K562 (cell line): ENCODE measurements at regions not wholly inside any gene's neighbourhood (a gene's known extent, or its start where the extent isn't known, plus 50 kb on each side); places are given as distances from the start of the nearest gene placed in this dataset.

Experiments
- ATAC-seq: fragments of 200-7000 bp; cut with Tn5 transposase; 3 replicates; pipeline ENCODE4 v1.9.1; 2020; ENCODE audit warnings: moderate library complexity
- BruUV-seq: library from RNA; stranded (reverse); fragments of 400-500 nt; replicated peaks from 2 replicates; lab custom pipeline; 2021; lab: Mats Ljungman, UMichigan
- CTCF ChIA-PET: fragments of 300-600 bp; formaldehyde crosslinking; extraction: SDS; loops from one replicate; lab custom pipeline; 2021; ENCODE audit warnings: low intra/inter-chr PET ratio; lab: Yijun Ruan, JAX
- POLR2A ChIA-PET: fragments of 300-600, 350-650 bp; sonication (Branson Sonifier 250); formaldehyde crosslinking; extraction: SDS; loops from one replicate; lab custom pipeline; 2021; ENCODE audit warnings: antibody characterized with exemption, inconsistent platforms; lab: Yijun Ruan, JAX
- DNase-seq, 4 experiments: peaks; one replicate each; pipeline versions ENCODE4 v3.0.0 to v3.0.0-alpha.2; 2011 to 2018; ENCODE audit warnings: low spot score in 3 of 4, mixed read lengths in 3 of 4; ENCODE audit errors: extremely low read depth in 1 of 4
- FAIRE-seq: peaks from 2 replicates; lab custom pipeline; 2011; peaks lifted over from hg19 to GRCh38; lab: Jason Lieb, UNC
- H2AFZ ChIP-seq: 2 replicates; pipeline ENCODE4 v1.6.0; 2011; ENCODE audit warnings: low read depth, low read length, control low read depth, inconsistent platforms
- H3K27ac ChIP-seq: fragments of 200-600 bp; 3 replicates; pipeline ENCODE4 v1.8.0; 2011; ENCODE audit warnings: low read depth, mild to moderate bottlenecking, control low read depth, inconsistent platforms, low read length, moderate library complexity, mixed read lengths; ENCODE audit errors: extremely low read depth
- H3K27me3 ChIP-seq, 2 experiments: fragments of 300-600 bp in 1 of 2; 2 replicates in 1 of 2; 3 replicates in 1 of 2; pipeline versions ENCODE4 v1.6.0 to v1.8.0; 2011; ENCODE audit warnings: inconsistent platforms in 2 of 2, low read length in 2 of 2, mild to moderate bottlenecking in 1 of 2, mixed read lengths in 1 of 2, moderate library complexity in 1 of 2; ENCODE audit not compliant: control insufficient read depth in 2 of 2, insufficient read depth in 2 of 2
- H3K36me3 ChIP-seq: fragments of 300-600 bp; 3 replicates; pipeline ENCODE4 v1.8.0; 2011; ENCODE audit warnings: mild to moderate bottlenecking, low read length, inconsistent platforms; ENCODE audit not compliant: control insufficient read depth, insufficient read depth
- H3K4me1 ChIP-seq, 2 experiments: fragments of 200-600 bp in 1 of 2; replicated peaks in 1 of 2; 2 replicates in 1 of 2; 3 replicates in 1 of 2; pipeline versions ENCODE4 v1.5.1 to v1.8.0; 2011; ENCODE audit warnings: inconsistent platforms in 2 of 2, low read length in 2 of 2, mild to moderate bottlenecking in 1 of 2, mixed read lengths in 1 of 2, moderate library complexity in 1 of 2; ENCODE audit not compliant: control insufficient read depth in 2 of 2, insufficient read depth in 2 of 2
- H3K4me2 ChIP-seq: 2 replicates; pipeline ENCODE4 v1.6.1; 2011; ENCODE audit warnings: low read length, control low read depth, inconsistent platforms, mixed read lengths; ENCODE audit not compliant: insufficient read depth
- H3K4me3 ChIP-seq: fragments of 200-600 bp; sonication (generic), shearing (Covaris generic); 2 replicates; pipeline ENCODE4 v1.5.1; 2016; ENCODE audit warnings: control low read depth, inconsistent platforms
- H3K79me2 ChIP-seq: fragments of 200-600 bp; 3 replicates; pipeline ENCODE4 v1.8.0; 2011; ENCODE audit warnings: low read length, inconsistent platforms; ENCODE audit not compliant: control insufficient read depth, insufficient read depth
- H3K9ac ChIP-seq, 2 experiments: 2 replicates each; pipeline versions ENCODE4 v1.6.0 to v1.6.1; 2011; ENCODE audit warnings: low read depth in 2 of 2, low read length in 2 of 2, control low read depth in 1 of 2, inconsistent platforms in 1 of 2, mild to moderate bottlenecking in 1 of 2, mixed read lengths in 1 of 2; ENCODE audit not compliant: insufficient read depth in 1 of 2
- H3K9me1 ChIP-seq: one replicate; pipeline ENCODE4 v1.6.0; 2011; ENCODE audit warnings: inconsistent platforms, mild to moderate bottlenecking, low read length, moderate library complexity; ENCODE audit not compliant: control insufficient read depth, insufficient read depth
- H3K9me3 ChIP-seq: replicated peaks from 2 replicates; pipeline ENCODE4 v1.5.1; 2011; ENCODE audit warnings: low read depth, low read length, inconsistent platforms; ENCODE audit not compliant: control insufficient read depth, insufficient read depth
- H4K20me1 ChIP-seq: replicated peaks from 2 replicates; pipeline ENCODE4 v1.6.1; 2011; ENCODE audit warnings: low read length, inconsistent platforms, mixed read lengths; ENCODE audit not compliant: control insufficient read depth, insufficient read depth
- ATF6 ChIP-seq: sonication (generic); formaldehyde crosslinking; IDR thresholded peaks from 2 replicates; pipeline ENCODE4 v1.4.0; 2020; ENCODE audit warnings: mild to moderate bottlenecking, missing genetic modification reagents
- BRF2 ChIP-seq: IDR thresholded peaks from 3 replicates; pipeline ENCODE4 v1.6.1; 2011; ENCODE audit warnings: borderline replicate concordance, mild to moderate bottlenecking; ENCODE audit not compliant: insufficient read length, insufficient read depth
- CBX5 ChIP-seq: IDR thresholded peaks from 2 replicates; pipeline ENCODE4 v1.6.1; 2014; ENCODE audit warnings: low read depth, borderline replicate concordance
- E2F3 ChIP-seq: fragments of 250-450 bp; sonication (Bioruptor Pico); IDR thresholded peaks from 2 replicates; pipeline ENCODE4 v1.4.0; 2020; ENCODE audit warnings: mild to moderate bottlenecking
- HNRNPL ChIP-seq: fragments of 200-400 bp; formaldehyde crosslinking; IDR thresholded peaks from 2 replicates; pipeline ENCODE4 v1.6.1; 2017; ENCODE audit warnings: low read depth, mild to moderate bottlenecking, low read length
- KLF10 ChIP-seq: fragments of 250-450 bp; sonication (Bioruptor Pico); IDR thresholded peaks from 2 replicates; pipeline ENCODE4 v1.6.1; 2021; ENCODE audit warnings: matching md5 sums
- MBD1 ChIP-seq: fragments of 250-450 bp; sonication (Bioruptor Pico); IDR thresholded peaks from 2 replicates; pipeline ENCODE4 v1.8.0; 2022; ENCODE audit warnings: inconsistent platforms
- MCM7 ChIP-seq, 2 experiments: fragments of 450-650 bp; IDR thresholded peaks; 2 replicates each; pipeline ENCODE4 v1.6.1; 2016 to 2018
- NEUROD1 ChIP-seq: fragments of 150-350 bp; IDR thresholded peaks from 2 replicates; pipeline ENCODE4 v1.6.1; 2014; ENCODE audit warnings: borderline replicate concordance, low read length, low read depth; ENCODE audit not compliant: partially characterized antibody
- NFE2 ChIP-seq: IDR thresholded peaks from 2 replicates; pipeline ENCODE4 v1.6.1; 2014; ENCODE audit warnings: antibody characterized with exemption, low read depth
- RNF219 ChIP-seq: fragments of 250-450 bp; sonication (Bioruptor Pico); IDR thresholded peaks from 2 replicates; pipeline ENCODE4 v1.5.0; 2022; ENCODE audit warnings: mild to moderate bottlenecking
- TAF9B ChIP-seq: fragments of 450-650 bp; IDR thresholded peaks from 2 replicates; pipeline ENCODE4 v1.6.1; 2018; ENCODE audit warnings: mild to moderate bottlenecking; ENCODE audit not compliant: partially characterized antibody
- ZNF740 ChIP-seq, 3 experiments: fragments of 200-800 bp in 1 of 3; sonication (Bioruptor generic) in 1 of 3; sonication (generic) in 1 of 3; formaldehyde crosslinking in 1 of 3; IDR thresholded peaks; 2 replicates each; pipeline versions ENCODE4 v1.6.1 to v1.8.0; 2016 to 2022; ENCODE audit warnings: mild to moderate bottlenecking in 2 of 3, missing compliant biosample characterization in 2 of 3, missing genetic modification characterization in 2 of 3, missing genetic modification reagents in 1 of 3
- ZNF785 ChIP-seq: fragments of 250-450 bp; sonication (Bioruptor Pico); IDR thresholded peaks from 2 replicates; pipeline ENCODE4 v1.4.0; 2020; ENCODE audit warnings: mild to moderate bottlenecking
- in situ Hi-C: fragments of 300-500 bp; cut with MboI; formaldehyde crosslinking; loops from 4 replicates; pipeline ENCODE4 v1.15.0; 2018; ENCODE audit warnings: inconsistent platforms, mixed read lengths
- intact Hi-C: fragments of 100-400 bp; cut with micrococcal nuclease; formaldehyde crosslinking; loops from 2 replicates; pipeline ENCODE4 v1.14.2; 2022

GRCh38 chr21:21767276-21767675 is 769.1 kb downstream of the NCAM2 start (continued):
- TF ChIP-seq RNF219 (no peak), MBD1 (CRISPR knock-in tag) (no peak), NFE2 (no peak), ZNF740 (CRISPR knock-in tag; IDR thresholded peaks at IDR 0.05) (no peak), ZNF740 (tag; IDR thresholded peaks at IDR 0.05) (no peak), MCM7 (IDR thresholded peaks at IDR 0.05) (no peak)

- Histone ChIP-seq H3K4me3 (no peak overlapping the region), H3K9ac (no peak overlapping the region), H3K27me3 (no peaks in the 10 kb centered on the region), H4K20me1 (no peaks in the 10 kb centered on the region), H2AFZ (no peak overlapping the region), H3K4me1 (no peaks in the 10 kb centered on the region), H3K9me1 (no peaks in the 10 kb centered on the region), H3K4me2 (no peak overlapping the region), H3K79me2 (no peaks in the 10 kb centered on the region), H3K9me3 (no peaks in the 10 kb centered on the region), H3K27ac (no peak overlapping the region), H3K36me3 (no peaks in the 10 kb centered on the region)
- ChIA-PET CTCF (no interaction called here), POLR2A (no interaction called here)
- BruUV-seq = no TSS peak
- ATAC-seq (no peak), DNase-seq (no peak), FAIRE-seq (no peak)
- intact Hi-C loops = no loop called here
- in situ Hi-C loops = no loop called here
- TF ChIP-seq BRF2 = no peak
- no peak for TF ChIP-seq E2F3 (CRISPR knock-in tag)
- TF ChIP-seq CBX5 = no peak
- TF ChIP-seq TAF9B = no peak
- no peak for TF ChIP-seq NEUROD1
- TF ChIP-seq ZNF785 = no peak
- no peak for TF ChIP-seq HNRNPL
- no peak for TF ChIP-seq ATF6 (CRISPR knock-in tag)
- no peak for TF ChIP-seq KLF10 (CRISPR knock-in tag)
Measured at GRCh38 chr21:21788591-21788990, 790.4 kb downstream of the NCAM2 start.
